ENCODE measurements at regions not wholly inside any gene's neighbourhood (a gene's known extent, or its start where the extent isn't known, plus 50 kb on each side); places are given as distances from the start of the nearest gene placed in this dataset.

DNA sequence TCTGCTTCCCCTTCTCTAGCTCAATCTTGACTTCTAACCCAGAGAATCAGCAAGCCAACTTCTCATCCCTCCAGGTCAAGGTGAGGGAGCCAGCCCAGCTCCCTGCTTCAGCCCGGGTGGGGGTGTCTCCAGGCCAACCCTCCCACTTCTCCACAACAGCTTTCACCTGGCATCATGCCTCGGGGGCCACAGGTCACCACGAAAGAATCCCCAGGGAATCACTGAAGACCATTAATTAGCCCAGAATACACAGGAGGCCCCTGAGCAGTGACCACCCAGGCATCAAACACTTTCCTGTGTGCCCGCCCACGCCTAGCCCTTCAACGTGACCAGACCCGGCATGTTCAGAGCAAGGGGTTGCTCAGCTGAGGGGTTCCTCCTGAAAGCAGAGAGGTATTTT, 646.7 kb downstream of the BCOR start:
- no peak overlapping the region for H3K4me3 ChIP-seq
- 69 to 70% methylated on average over 2 to 7 of the region's 7 CpGs for WGBS, 2 donors
- intact Hi-C loops (cut with DNase I), result no loop called here
- no peaks in the 10 kb centered on the region for H3K36me3 ChIP-seq (replicated peaks in 1 of 2; ENCODE audit: insufficient read depth in 1 of 2, low read depth in 2 of 2)
- H3K27ac ChIP-seq, result no peak overlapping the region
- TF ChIP-seq, protein P1, sequence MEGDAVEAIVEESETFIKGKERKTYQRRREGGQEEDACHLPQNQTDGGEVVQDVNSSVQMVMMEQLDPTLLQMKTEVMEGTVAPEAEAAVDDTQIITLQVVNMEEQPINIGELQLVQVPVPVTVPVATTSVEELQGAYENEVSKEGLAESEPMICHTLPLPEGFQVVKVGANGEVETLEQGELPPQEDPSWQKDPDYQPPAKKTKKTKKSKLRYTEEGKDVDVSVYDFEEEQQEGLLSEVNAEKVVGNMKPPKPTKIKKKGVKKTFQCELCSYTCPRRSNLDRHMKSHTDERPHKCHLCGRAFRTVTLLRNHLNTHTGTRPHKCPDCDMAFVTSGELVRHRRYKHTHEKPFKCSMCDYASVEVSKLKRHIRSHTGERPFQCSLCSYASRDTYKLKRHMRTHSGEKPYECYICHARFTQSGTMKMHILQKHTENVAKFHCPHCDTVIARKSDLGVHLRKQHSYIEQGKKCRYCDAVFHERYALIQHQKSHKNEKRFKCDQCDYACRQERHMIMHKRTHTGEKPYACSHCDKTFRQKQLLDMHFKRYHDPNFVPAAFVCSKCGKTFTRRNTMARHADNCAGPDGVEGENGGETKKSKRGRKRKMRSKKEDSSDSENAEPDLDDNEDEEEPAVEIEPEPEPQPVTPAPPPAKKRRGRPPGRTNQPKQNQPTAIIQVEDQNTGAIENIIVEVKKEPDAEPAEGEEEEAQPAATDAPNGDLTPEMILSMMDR (IDR thresholded peaks at IDR 0.05), result no peak
- no peak for DNase-seq
- ATAC-seq, result no peak
- H3K9me3 ChIP-seq, result no peaks in the 10 kb centered on the region
- H3K27me3 ChIP-seq, result no peaks in the 10 kb centered on the region
- H3K4me1 ChIP-seq, result no peaks in the 10 kb centered on the region

DNA sequence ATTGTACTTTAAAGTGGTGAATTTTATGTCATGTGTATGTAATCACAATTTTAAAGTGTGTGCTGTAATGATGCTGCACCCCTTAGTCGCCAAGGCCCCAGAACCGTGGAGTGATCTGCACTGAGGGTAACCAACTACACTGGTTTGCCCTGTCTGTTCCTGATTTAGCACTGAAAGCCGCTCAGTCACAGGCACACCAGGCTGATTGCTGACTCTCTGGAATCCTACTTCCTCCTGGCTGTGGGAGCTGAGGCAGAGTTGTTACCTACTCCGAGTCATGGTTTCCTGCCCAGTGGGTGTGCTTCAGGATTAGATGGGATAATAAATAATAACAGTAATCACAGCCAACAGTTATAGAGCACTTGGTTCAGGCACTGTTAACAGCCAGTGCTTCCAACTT, 645.4 kb downstream of the BCOR start:
- Histone ChIP-seq H3K4me3 (no peak overlapping the region), H3K9me3 (no peaks in the 10 kb centered on the region), H3K36me3 (replicated peaks in 1 of 2; ENCODE audit: insufficient read depth in 1 of 2, low read depth in 2 of 2) (no peaks in the 10 kb centered on the region), H3K27ac (no peak overlapping the region), H3K27me3 (no peaks in the 10 kb centered on the region), H3K4me1 (no peaks in the 10 kb centered on the region)
- WGBS, 2 donors, result 68 to 90% methylated on average over 2 to 4 of the region's 4 CpGs
- TF ChIP-seq POLR2A (IDR thresholded peaks at IDR 0.05), result no peak
- TF ChIP-seq, protein P1 (IDR thresholded peaks at IDR 0.05), result no peak
- no peak for DNase-seq
- intact Hi-C loops (cut with DNase I), result no loop called here
- no peak for ATAC-seq

DNA sequence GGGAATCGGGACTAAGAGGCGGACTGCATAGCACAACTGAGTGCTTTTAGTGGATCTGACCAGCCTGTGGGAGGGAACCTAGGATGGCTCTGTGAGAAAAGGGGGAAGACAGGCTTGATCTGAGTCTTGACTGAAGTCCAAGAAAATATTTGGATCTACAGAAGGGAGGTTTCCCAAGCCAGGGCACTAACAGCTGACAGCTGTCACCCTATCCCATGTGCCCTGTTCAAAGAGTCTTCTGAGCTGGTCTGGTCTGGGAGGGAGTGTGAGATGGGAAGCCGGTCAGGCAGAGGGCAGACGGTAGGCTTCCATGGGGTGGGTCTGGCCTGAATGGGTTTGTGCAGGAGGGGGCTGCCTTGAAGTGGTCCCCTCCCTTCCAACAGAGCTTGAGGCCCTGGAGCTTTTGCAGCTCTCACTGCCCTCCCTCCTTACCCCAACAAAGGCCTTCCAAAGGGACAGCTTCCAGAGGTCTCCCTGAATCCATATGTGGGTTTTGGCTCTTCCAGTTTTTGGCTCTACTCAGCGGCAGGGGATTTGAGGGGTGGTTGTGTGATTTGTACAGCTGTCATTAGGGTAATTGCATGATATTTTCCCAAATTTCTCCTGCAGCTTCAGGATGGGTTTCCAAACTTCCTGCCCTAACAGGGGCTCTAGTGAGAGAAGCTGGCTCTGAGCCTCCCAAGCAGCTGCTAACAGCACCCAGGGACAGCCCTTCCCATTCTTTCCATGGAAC, 643.7 kb downstream of the BCOR start:
- ATAC-seq, result no peak
- H3K36me3 ChIP-seq (replicated peaks in 1 of 2; ENCODE audit: insufficient read depth in 1 of 2, low read depth in 2 of 2), result no peaks in the 10 kb centered on the region
- H3K27ac ChIP-seq, result no peak overlapping the region
- TF ChIP-seq POLR2A (IDR thresholded peaks at IDR 0.05), result no peak
- TF ChIP-seq, protein P1 (IDR thresholded peaks at IDR 0.05), result no peak
- intact Hi-C loops (cut with DNase I), result no loop called here
- no peaks in the 10 kb centered on the region for H3K9me3 ChIP-seq
- WGBS, 2 donors, result 86% methylated on average over 4 of the region's 5 CpGs; no CpG with 5 or more reads in 1 of the 2 donors
- H3K27me3 ChIP-seq, result no peaks in the 10 kb centered on the region
- no peak for DNase-seq
- H3K4me1 ChIP-seq, result no peaks in the 10 kb centered on the region
- no peak overlapping the region for H3K4me3 ChIP-seq

DNA sequence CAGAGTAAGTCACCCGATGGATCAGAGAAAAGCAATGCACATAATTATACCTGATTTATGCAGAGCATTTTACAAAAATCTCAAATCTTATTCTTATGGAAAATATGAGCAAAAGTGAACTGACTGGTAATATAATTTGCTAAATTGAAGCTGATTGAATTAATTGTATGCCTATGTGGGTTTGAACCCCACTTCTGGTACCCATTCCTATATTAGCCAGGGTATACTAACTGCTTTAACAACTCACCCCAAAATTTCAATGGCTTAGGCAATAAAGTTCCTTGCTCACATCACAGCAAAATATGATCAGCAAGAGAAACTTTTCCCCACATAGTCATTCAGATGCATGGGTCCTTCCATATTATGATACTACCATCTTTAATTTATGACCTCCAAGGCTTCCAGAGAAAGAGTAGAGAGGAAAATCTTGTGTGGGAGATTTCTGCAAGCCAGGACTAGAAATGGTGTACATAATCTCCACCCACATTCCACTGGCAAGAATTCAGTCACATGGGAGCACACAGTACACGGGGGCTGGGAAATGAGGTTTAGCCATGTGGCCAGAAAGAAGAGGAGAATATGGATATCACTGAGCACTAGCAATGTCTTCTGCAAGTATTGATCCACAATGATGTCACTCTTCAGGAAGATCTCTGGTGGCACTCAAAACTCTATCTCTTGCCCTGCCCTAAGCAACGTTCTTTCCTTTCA, 640.7 kb downstream of the BCOR start:
- no peaks in the 10 kb centered on the region for H3K27me3 ChIP-seq
- H3K27ac ChIP-seq, result no peak overlapping the region
- ATAC-seq, result no peak

More for the DNA sequence above, 640.7 kb downstream of the BCOR start:
- no peak for TF ChIP-seq POLR2A (IDR thresholded peaks at IDR 0.05)
- TF ChIP-seq, protein P1 (IDR thresholded peaks at IDR 0.05), result no peak
- DNase-seq, result no peak
- intact Hi-C loops (cut with DNase I), result no loop called here
- Histone ChIP-seq H3K4me3 (no peak overlapping the region), H3K36me3 (replicated peaks in 1 of 2; ENCODE audit: insufficient read depth in 1 of 2, low read depth in 2 of 2) (no peaks in the 10 kb centered on the region), H3K4me1 (no peaks in the 10 kb centered on the region), H3K9me3 (no peaks in the 10 kb centered on the region)
- WGBS, 2 donors, result 39 to 47% methylated on average over 2 to 3 of the region's 3 CpGs

Measured in body of pancreas (tissue), 4 donors.